Kidney (tissue), 13 donors: ENCODE measurements at regions not wholly inside any gene's neighbourhood (a gene's known extent, or its start where the extent isn't known, plus 50 kb on each side); places are given as distances from the start of the nearest gene placed in this dataset.

Source experiments
- DNase-seq, 5 donors: peaks; one replicate each; pipeline ENCODE4 v3.0.0-alpha.2; 2013 to 2020
- FAIRE-seq: peaks from 2 replicates; lab custom pipeline; 2012; peaks lifted over from hg19 to GRCh38; lab: Jason Lieb, UNC
- H3K27ac ChIP-seq, 2 donors: one replicate each; pipeline ENCODE4 v1.7.0; 2013; ENCODE audit warnings: low read depth in 2 of 2, low read length in 2 of 2, inconsistent platforms in 1 of 2
- H3K27me3 ChIP-seq: one replicate; pipeline ENCODE4 v1.7.1; 2013; ENCODE audit warnings: low read length, inconsistent platforms; ENCODE audit not compliant: control insufficient read depth, insufficient read depth
- H3K36me3 ChIP-seq, 3 donors: one replicate each; pipeline versions ENCODE4 v1.7.0 to v1.7.1; 2013; ENCODE audit warnings: low read length in 3 of 3, control low read depth in 1 of 3, inconsistent platforms in 1 of 3; ENCODE audit not compliant: insufficient read depth in 3 of 3, control insufficient read depth in 2 of 3
- H3K4me1 ChIP-seq, 3 donors: one replicate each; pipeline versions ENCODE4 v1.7.0 to v1.7.1; 2013; ENCODE audit warnings: low read length in 3 of 3, inconsistent platforms in 1 of 3, low read depth in 1 of 3; ENCODE audit not compliant: control insufficient read depth in 2 of 3, insufficient read depth in 2 of 3
- H3K4me3 ChIP-seq, 3 donors: one replicate each; pipeline versions ENCODE4 v1.7.0 to v1.8.1; 2013; ENCODE audit warnings: low read length in 3 of 3, control low read depth in 1 of 3, inconsistent platforms in 1 of 3
- H3K9ac ChIP-seq, 3 donors: one replicate each; pipeline versions ENCODE4 v1.7.0 to v1.7.1; 2013; ENCODE audit warnings: low read length in 3 of 3, control low read depth in 1 of 3, inconsistent platforms in 1 of 3
- H3K9me3 ChIP-seq, 3 donors: one replicate each; pipeline versions ENCODE4 v1.7.0 to v1.7.1; 2013; ENCODE audit warnings: low read length in 3 of 3, control low read depth in 1 of 3, inconsistent platforms in 1 of 3; ENCODE audit not compliant: control insufficient read depth in 2 of 3, insufficient read depth in 1 of 3
- intact Hi-C: fragments of 100-400 bp; cut with DNase I; formaldehyde crosslinking; loops from one replicate; pipeline ENCODE4 v1.11.1; 2022
- TF ChIP-seq, protein P1 (sequence below): IDR thresholded peaks from 3 replicates; pipeline ENCODE4 v1.5.1; 2012; ENCODE audit warnings: mild to moderate bottlenecking, moderate library complexity, borderline replicate concordance; ENCODE audit not compliant: insufficient read depth; ENCODE audit errors: extremely low read depth
- donor health status: control.
- donor health status: control.
- donor health status: control.
- donor health status: control.
- donor health status: control.
- donor health status: DM: yes; HTN: yes; CAD: no.
- donor health status: Normal renal cell carcinoma (clear cell type).

- FAIRE-seq (no peak), DNase-seq (no peak)
- no peaks in the 10 kb centered on the region for H3K4me1 ChIP-seq
- no peak overlapping the region for H3K9ac ChIP-seq
- no peak overlapping the region for H3K27ac ChIP-seq
- no peaks in the 10 kb centered on the region for H3K9me3 ChIP-seq
- H3K27me3 ChIP-seq = no peaks in the 10 kb centered on the region
- no peaks in the 10 kb centered on the region for H3K36me3 ChIP-seq
- no peak overlapping the region for H3K4me3 ChIP-seq
- intact Hi-C loops = no loop called here
- TF ChIP-seq, protein P1, sequence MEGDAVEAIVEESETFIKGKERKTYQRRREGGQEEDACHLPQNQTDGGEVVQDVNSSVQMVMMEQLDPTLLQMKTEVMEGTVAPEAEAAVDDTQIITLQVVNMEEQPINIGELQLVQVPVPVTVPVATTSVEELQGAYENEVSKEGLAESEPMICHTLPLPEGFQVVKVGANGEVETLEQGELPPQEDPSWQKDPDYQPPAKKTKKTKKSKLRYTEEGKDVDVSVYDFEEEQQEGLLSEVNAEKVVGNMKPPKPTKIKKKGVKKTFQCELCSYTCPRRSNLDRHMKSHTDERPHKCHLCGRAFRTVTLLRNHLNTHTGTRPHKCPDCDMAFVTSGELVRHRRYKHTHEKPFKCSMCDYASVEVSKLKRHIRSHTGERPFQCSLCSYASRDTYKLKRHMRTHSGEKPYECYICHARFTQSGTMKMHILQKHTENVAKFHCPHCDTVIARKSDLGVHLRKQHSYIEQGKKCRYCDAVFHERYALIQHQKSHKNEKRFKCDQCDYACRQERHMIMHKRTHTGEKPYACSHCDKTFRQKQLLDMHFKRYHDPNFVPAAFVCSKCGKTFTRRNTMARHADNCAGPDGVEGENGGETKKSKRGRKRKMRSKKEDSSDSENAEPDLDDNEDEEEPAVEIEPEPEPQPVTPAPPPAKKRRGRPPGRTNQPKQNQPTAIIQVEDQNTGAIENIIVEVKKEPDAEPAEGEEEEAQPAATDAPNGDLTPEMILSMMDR = no peak
Observed at GRCh38 chr7:85287106-85287825, 100.4 kb upstream of the SEMA3D start.

GRCh38 chr7:85286446-85286845 is 99.6 kb upstream of the SEMA3D start:
- no peak for FAIRE-seq
- no peak for DNase-seq
- Histone ChIP-seq H3K9me3 (no peaks in the 10 kb centered on the region), H3K27me3 (no peaks in the 10 kb centered on the region), H3K4me1 (no peaks in the 10 kb centered on the region), H3K4me3 (no peak overlapping the region), H3K36me3 (no peaks in the 10 kb centered on the region), H3K9ac (no peak overlapping the region), H3K27ac (no peak overlapping the region)
- TF ChIP-seq, protein P1 = no peak
- intact Hi-C loops = no loop called here

GRCh38 chr7:85285527-85285926 is 98.7 kb upstream of the SEMA3D start:
- no peaks in the 10 kb centered on the region for H3K4me1 ChIP-seq
- intact Hi-C loops = no loop called here
- no peaks in the 10 kb centered on the region for H3K36me3 ChIP-seq
- H3K4me3 ChIP-seq = no peak overlapping the region
- no peaks in the 10 kb centered on the region for H3K27me3 ChIP-seq
- DNase-seq = no peak
- no peaks in the 10 kb centered on the region for H3K9me3 ChIP-seq
- H3K9ac ChIP-seq = no peak overlapping the region
- H3K27ac ChIP-seq = no peak overlapping the region
- TF ChIP-seq, protein P1 = no peak
- no peak for FAIRE-seq

DNA sequence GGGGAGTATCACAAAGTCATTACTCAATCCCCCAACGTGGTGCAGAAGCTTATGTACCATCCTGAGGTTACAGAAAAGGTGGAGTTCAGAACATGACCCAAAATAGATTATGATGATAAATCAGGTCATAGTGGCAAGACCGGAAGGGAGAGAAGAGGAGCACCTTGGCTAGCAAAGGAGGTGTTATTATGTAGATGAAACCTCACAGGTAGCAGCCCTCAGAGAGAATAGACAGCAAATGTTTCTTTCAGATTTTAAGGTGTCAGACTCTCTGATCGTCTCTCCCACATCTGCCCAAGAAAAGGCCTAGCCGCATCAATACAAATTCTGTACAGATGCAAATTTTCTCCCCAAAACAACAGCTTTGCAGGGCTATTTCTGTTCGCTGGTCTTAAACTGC is 88.3 kb upstream of the SEMA3D start:
- H3K4me3 ChIP-seq = no peak overlapping the region
- no peak for FAIRE-seq

More for the DNA sequence above, 88.3 kb upstream of the SEMA3D start:
- Histone ChIP-seq H3K4me1 (no peaks in the 10 kb centered on the region), H3K9me3 (no peaks in the 10 kb centered on the region), H3K36me3 (no peaks in the 10 kb centered on the region), H3K27me3 (no peaks in the 10 kb centered on the region), H3K9ac (no peak overlapping the region), H3K27ac (no peak overlapping the region)
- no peak for DNase-seq
- TF ChIP-seq, protein P1 = no peak
- intact Hi-C loops = no loop called here
